SK-N-SH treated with all-trans-retinoic acid at 6 μM for 48 hours (cell line): ENCODE measurements at regions not wholly inside any gene's neighbourhood (a gene's known extent, or its start where the extent isn't known, plus 50 kb on each side); places are given as distances from the start of the nearest gene placed in this dataset.

Experiments used
- ATAC-seq: fragments of 200-7000 bp; cut with Tn5 transposase; 3 replicates; pipeline ENCODE4 v1.9.1; 2020; ENCODE audit warnings: mild to moderate bottlenecking, moderate library complexity
- ARNTL ChIP-seq: fragments of 450-650 bp; formaldehyde crosslinking; IDR thresholded peaks from 2 replicates; pipeline ENCODE4 v1.5.0; 2020; ENCODE audit warnings: low read depth, mild to moderate bottlenecking, moderate library complexity, borderline replicate concordance
- BACH2 ChIP-seq: fragments of 250-450 bp; sonication (Bioruptor Pico); IDR thresholded peaks from 2 replicates; pipeline ENCODE4 v1.9.0; 2021; ENCODE audit warnings: mild to moderate bottlenecking, borderline replicate concordance
- CSDC2 ChIP-seq: fragments of 250-450 bp; sonication (Bioruptor Pico); IDR thresholded peaks from 2 replicates; pipeline ENCODE4 v1.5.0; 2020; ENCODE audit warnings: mild to moderate bottlenecking, moderate library complexity
- ESRRG ChIP-seq: fragments of 250-450 bp; sonication (Bioruptor Pico); IDR thresholded peaks from 2 replicates; pipeline ENCODE4 v1.6.1; 2021; ENCODE audit warnings: mild to moderate bottlenecking
- ISL1 ChIP-seq: fragments of 250-450 bp; sonication (Bioruptor Pico); IDR thresholded peaks from 2 replicates; pipeline ENCODE4 v2.1.2; 2022; ENCODE audit warnings: mild to moderate bottlenecking, moderate library complexity
- OSR1 ChIP-seq: fragments of 250-450 bp; sonication (Bioruptor Pico); IDR thresholded peaks from 2 replicates; pipeline ENCODE4 v1.8.0; 2022; ENCODE audit warnings: moderate library complexity, mild to moderate bottlenecking, inconsistent platforms
- PPARA ChIP-seq: fragments of 250-450 bp; sonication (Bioruptor Pico); IDR thresholded peaks from 2 replicates; pipeline ENCODE4 v1.5.0; 2020; ENCODE audit warnings: mild to moderate bottlenecking, borderline replicate concordance
- RARB ChIP-seq: fragments of 250-450 bp; sonication (Bioruptor Pico); IDR thresholded peaks from 2 replicates; pipeline ENCODE4 v1.8.0; 2021; ENCODE audit warnings: mild to moderate bottlenecking, moderate library complexity
- SNAI2 ChIP-seq: fragments of 250-450 bp; sonication (Bioruptor Pico); IDR thresholded peaks from 2 replicates; pipeline ENCODE4 v1.5.0; 2020; ENCODE audit warnings: mild to moderate bottlenecking, moderate library complexity
- TCF4 ChIP-seq: fragments of 250-450 bp; sonication (Bioruptor Pico); IDR thresholded peaks from 2 replicates; pipeline ENCODE4 v1.8.0; 2021; ENCODE audit warnings: mild to moderate bottlenecking, moderate library complexity, borderline replicate concordance
- TOX ChIP-seq: fragments of 250-450 bp; sonication (Bioruptor Pico); IDR thresholded peaks from 2 replicates; pipeline ENCODE4 v1.8.0; 2021; ENCODE audit warnings: mild to moderate bottlenecking, moderate library complexity, borderline replicate concordance
- ZC3H10 ChIP-seq: fragments of 250-450 bp; sonication (Bioruptor Pico); IDR thresholded peaks from 2 replicates; pipeline ENCODE4 v1.5.1; 2021; ENCODE audit warnings: mild to moderate bottlenecking, moderate library complexity
- ZFP3 ChIP-seq: fragments of 250-450 bp; sonication (Bioruptor Pico); IDR thresholded peaks from 2 replicates; pipeline ENCODE4 v1.5.0; 2020; ENCODE audit warnings: mild to moderate bottlenecking, moderate library complexity
- ZFP30 ChIP-seq: fragments of 450-650 bp; formaldehyde crosslinking; IDR thresholded peaks from 2 replicates; pipeline ENCODE4 v1.5.0; 2022; ENCODE audit warnings: mild to moderate bottlenecking, moderate library complexity
- ZNF565 ChIP-seq: fragments of 450-650 bp; formaldehyde crosslinking; conservative IDR thresholded peaks from 2 replicates; pipeline ENCODE4 v1.5.0; 2020; ENCODE audit warnings: low read depth, mild to moderate bottlenecking, moderate library complexity
- ZNF70 ChIP-seq: fragments of 450-650 bp; formaldehyde crosslinking; IDR thresholded peaks from 2 replicates; pipeline ENCODE4 v1.5.0; 2020; ENCODE audit warnings: mild to moderate bottlenecking, moderate library complexity
- ZNF8 ChIP-seq: fragments of 450-650 bp; formaldehyde crosslinking; IDR thresholded peaks from 2 replicates; pipeline ENCODE4 v1.5.0; 2020; ENCODE audit warnings: mild to moderate bottlenecking, moderate library complexity
- TF ChIP-seq, protein P1 (sequence below): fragments of 250-450 bp; sonication (Bioruptor Pico); IDR thresholded peaks from 2 replicates; pipeline ENCODE4 v1.5.1; 2020; ENCODE audit warnings: low read depth, mild to moderate bottlenecking, moderate library complexity
- TF ChIP-seq, protein P2 (sequence below): fragments of 250-450 bp; sonication (Bioruptor Pico); IDR thresholded peaks from 2 replicates; pipeline ENCODE4 v1.5.0; 2020; ENCODE audit warnings: mild to moderate bottlenecking, moderate library complexity
- TF ChIP-seq, protein P3 (sequence below): fragments of 250-450 bp; sonication (Bioruptor Pico); IDR thresholded peaks from 2 replicates; pipeline ENCODE4 v1.8.0; 2020; ENCODE audit warnings: mild to moderate bottlenecking, moderate library complexity, borderline replicate concordance
- TF ChIP-seq, protein P4 (sequence below): fragments of 250-450 bp; sonication (Bioruptor Pico); IDR thresholded peaks from 2 replicates; pipeline ENCODE4 v1.5.1; 2021; ENCODE audit warnings: mild to moderate bottlenecking, moderate library complexity

DNA sequence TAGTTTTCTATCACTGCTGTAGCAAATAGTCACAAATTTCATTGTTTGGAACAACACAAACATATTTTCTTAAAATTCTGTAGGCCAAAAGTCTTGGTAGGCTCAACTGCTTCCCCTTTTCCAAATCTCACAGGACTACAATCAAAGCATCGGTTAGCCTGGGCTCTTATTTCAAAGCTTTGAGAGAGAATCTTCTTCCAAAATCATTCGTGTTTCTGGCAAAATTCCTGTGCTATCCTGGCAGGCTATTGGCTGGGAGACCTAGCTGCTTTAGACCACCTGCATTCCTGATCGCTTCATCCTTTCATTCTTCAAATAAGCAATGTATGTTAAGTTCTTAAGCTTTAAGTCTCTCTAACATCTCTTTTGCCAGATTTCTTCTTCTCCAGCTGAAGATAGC lies 629.8 kb upstream of the CDH18 start:
- TF ChIP-seq ZC3H10 (CRISPR knock-in tag), result no peak
- ATAC-seq, result no peak

DNA sequence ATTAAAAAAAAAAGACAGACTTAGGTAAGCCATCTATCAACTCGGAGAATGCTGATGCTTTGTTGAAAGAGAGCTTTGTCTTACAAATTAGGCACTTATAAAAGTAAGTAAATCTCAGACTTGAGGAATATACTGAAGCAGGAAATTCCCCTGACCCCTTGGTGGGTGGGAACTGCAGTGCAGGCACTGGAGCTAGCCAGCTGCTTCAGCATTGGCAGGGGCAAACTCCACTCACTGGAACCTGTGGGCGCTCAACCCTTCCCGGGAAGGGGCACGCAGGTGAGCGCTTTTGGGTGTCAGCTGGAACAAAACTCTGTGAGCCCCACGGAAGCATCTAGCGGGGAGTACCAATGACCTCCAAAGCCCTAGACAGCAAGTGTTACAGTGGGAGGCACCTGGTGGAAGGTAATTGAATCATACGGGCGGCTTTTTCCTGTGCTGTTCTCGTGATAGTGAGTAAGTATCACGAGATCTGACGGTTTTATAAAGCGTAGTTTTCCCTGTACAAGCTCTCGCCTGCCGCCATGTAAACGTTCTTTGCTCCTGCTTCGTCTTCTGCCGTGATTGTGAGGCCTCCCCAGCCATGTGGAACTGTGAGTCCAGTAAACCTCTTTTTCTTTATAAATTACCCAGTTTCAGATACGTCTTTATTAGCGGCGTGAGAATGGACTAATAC lies 628.0 kb upstream of the CDH18 start:
- TF ChIP-seq RARB, result no peak
- no peak for TF ChIP-seq ZNF565 (CRISPR knock-in tag)
- no peak for TF ChIP-seq ZFP3 (CRISPR knock-in tag)
- TF ChIP-seq, protein P1, sequence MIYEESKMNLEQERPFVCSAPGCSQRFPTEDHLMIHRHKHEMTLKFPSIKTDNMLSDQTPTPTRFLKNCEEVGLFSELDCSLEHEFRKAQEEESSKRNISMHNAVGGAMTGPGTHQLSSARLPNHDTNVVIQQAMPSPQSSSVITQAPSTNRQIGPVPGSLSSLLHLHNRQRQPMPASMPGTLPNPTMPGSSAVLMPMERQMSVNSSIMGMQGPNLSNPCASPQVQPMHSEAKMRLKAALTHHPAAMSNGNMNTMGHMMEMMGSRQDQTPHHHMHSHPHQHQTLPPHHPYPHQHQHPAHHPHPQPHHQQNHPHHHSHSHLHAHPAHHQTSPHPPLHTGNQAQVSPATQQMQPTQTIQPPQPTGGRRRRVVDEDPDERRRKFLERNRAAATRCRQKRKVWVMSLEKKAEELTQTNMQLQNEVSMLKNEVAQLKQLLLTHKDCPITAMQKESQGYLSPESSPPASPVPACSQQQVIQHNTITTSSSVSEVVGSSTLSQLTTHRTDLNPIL (CRISPR knock-in tag), result no peak
- TF ChIP-seq TCF4 (CRISPR knock-in tag), result no peak
- TF ChIP-seq ZC3H10 (CRISPR knock-in tag), result no peak
- TF ChIP-seq TOX (CRISPR knock-in tag), result no peak
- TF ChIP-seq CSDC2 (CRISPR knock-in tag), result no peak
- no peak for TF ChIP-seq PPARA (CRISPR knock-in tag)
- no peak for TF ChIP-seq ARNTL (CRISPR knock-in tag)
- no peak for TF ChIP-seq ZNF8
- TF ChIP-seq, protein P2, sequence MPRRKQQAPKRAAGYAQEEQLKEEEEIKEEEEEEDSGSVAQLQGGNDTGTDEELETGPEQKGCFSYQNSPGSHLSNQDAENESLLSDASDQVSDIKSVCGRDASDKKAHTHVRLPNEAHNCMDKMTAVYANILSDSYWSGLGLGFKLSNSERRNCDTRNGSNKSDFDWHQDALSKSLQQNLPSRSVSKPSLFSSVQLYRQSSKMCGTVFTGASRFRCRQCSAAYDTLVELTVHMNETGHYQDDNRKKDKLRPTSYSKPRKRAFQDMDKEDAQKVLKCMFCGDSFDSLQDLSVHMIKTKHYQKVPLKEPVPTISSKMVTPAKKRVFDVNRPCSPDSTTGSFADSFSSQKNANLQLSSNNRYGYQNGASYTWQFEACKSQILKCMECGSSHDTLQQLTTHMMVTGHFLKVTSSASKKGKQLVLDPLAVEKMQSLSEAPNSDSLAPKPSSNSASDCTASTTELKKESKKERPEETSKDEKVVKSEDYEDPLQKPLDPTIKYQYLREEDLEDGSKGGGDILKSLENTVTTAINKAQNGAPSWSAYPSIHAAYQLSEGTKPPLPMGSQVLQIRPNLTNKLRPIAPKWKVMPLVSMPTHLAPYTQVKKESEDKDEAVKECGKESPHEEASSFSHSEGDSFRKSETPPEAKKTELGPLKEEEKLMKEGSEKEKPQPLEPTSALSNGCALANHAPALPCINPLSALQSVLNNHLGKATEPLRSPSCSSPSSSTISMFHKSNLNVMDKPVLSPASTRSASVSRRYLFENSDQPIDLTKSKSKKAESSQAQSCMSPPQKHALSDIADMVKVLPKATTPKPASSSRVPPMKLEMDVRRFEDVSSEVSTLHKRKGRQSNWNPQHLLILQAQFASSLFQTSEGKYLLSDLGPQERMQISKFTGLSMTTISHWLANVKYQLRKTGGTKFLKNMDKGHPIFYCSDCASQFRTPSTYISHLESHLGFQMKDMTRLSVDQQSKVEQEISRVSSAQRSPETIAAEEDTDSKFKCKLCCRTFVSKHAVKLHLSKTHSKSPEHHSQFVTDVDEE (CRISPR knock-in tag), result no peak
- no peak for TF ChIP-seq OSR1 (CRISPR knock-in tag)
- TF ChIP-seq, protein P3, sequence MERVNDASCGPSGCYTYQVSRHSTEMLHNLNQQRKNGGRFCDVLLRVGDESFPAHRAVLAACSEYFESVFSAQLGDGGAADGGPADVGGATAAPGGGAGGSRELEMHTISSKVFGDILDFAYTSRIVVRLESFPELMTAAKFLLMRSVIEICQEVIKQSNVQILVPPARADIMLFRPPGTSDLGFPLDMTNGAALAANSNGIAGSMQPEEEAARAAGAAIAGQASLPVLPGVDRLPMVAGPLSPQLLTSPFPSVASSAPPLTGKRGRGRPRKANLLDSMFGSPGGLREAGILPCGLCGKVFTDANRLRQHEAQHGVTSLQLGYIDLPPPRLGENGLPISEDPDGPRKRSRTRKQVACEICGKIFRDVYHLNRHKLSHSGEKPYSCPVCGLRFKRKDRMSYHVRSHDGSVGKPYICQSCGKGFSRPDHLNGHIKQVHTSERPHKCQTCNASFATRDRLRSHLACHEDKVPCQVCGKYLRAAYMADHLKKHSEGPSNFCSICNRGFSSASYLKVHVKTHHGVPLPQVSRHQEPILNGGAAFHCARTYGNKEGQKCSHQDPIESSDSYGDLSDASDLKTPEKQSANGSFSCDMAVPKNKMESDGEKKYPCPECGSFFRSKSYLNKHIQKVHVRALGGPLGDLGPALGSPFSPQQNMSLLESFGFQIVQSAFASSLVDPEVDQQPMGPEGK (CRISPR knock-in tag), result no peak
- no peak for TF ChIP-seq ZNF70
- no peak for TF ChIP-seq BACH2 (CRISPR knock-in tag)
- no peak for TF ChIP-seq ZFP30 (CRISPR knock-in tag)
- TF ChIP-seq SNAI2, result no peak
- TF ChIP-seq ISL1 (CRISPR knock-in tag), result no peak
- TF ChIP-seq ESRRG (CRISPR knock-in tag), result no peak
- ATAC-seq, result no peak

DNA sequence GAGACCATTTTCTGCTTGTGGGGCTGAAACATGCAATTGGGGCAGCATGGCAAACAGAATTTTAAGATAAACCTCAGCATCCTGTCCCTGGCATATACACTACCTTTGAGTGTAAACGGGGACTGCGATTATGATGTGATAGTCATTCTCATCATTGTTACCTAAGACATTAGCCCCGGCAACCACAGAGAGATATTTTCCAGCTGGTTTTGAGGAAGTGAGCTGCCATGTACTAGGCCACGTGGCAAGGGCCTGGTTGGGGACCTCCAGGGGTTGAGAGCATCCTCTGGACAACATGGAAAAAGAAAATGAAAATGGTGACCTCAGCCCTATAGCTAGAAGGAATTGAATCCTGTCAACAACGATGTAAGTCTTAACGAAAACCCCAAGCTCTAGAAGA lies 623.6 kb upstream of the CDH18 start:
- TF ChIP-seq PPARA (CRISPR knock-in tag), result no peak
- TF ChIP-seq, protein P4, sequence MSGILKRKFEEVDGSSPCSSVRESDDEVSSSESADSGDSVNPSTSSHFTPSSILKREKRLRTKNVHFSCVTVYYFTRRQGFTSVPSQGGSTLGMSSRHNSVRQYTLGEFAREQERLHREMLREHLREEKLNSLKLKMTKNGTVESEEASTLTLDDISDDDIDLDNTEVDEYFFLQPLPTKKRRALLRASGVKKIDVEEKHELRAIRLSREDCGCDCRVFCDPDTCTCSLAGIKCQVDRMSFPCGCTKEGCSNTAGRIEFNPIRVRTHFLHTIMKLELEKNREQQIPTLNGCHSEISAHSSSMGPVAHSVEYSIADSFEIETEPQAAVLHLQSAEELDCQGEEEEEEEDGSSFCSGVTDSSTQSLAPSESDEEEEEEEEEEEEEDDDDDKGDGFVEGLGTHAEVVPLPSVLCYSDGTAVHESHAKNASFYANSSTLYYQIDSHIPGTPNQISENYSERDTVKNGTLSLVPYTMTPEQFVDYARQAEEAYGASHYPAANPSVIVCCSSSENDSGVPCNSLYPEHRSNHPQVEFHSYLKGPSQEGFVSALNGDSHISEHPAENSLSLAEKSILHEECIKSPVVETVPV (CRISPR knock-in tag), result no peak
- no peak for TF ChIP-seq OSR1 (CRISPR knock-in tag)
- no peak for TF ChIP-seq ZFP3 (CRISPR knock-in tag)
- TF ChIP-seq SNAI2, result no peak
- TF ChIP-seq, protein P1 (CRISPR knock-in tag), result no peak
- no peak for TF ChIP-seq ZNF8
- TF ChIP-seq RARB, result no peak
- no peak for TF ChIP-seq ZNF565 (CRISPR knock-in tag)
- no peak for TF ChIP-seq ESRRG (CRISPR knock-in tag)
- no peak for TF ChIP-seq BACH2 (CRISPR knock-in tag)
- TF ChIP-seq, protein P3 (CRISPR knock-in tag), result no peak

More for the DNA sequence above, 623.6 kb upstream of the CDH18 start:
- ATAC-seq, result no peak
